A673 (cell line): ENCODE measurements at regions not wholly inside any gene's neighbourhood (a gene's known extent, or its start where the extent isn't known, plus 50 kb on each side); places are given as distances from the start of the nearest gene placed in this dataset.

Experiments used
- BruUV-seq: library from RNA; stranded (reverse); fragments of 400-500 nt; replicated peaks from 2 replicates; lab custom pipeline; 2021; lab: Mats Ljungman, UMichigan
- CTCF ChIA-PET: fragments of 300-600 bp; sonication (Branson Sonifier 250); formaldehyde crosslinking; loops from one replicate; lab custom pipeline; 2022; ENCODE audit warnings: antibody characterized with exemption; lab: Charles Lee
- POLR2A ChIA-PET: fragments of 300-600 bp; sonication (Branson Sonifier 250); formaldehyde crosslinking; loops from one replicate; lab custom pipeline; 2022; ENCODE audit warnings: antibody characterized with exemption; ENCODE audit not compliant: low non-redundant PET; lab: Charles Lee
- DNase-seq: peaks from one replicate; pipeline ENCODE4 v3.0.0-alpha.2; 2015; ENCODE audit warnings: low spot score
- H3K27ac ChIP-seq: fragments of 200-600 bp; sonication (generic); 2 replicates; pipeline ENCODE4 v1.5.1; 2016; ENCODE audit warnings: mixed run types, low read depth, mild to moderate bottlenecking, mixed read lengths, antibody characterized with exemption, low read length; ENCODE audit not compliant: poor library complexity, severe bottlenecking
- H3K27me3 ChIP-seq: fragments of 200-600 bp; sonication (generic); replicated peaks from 2 replicates; pipeline ENCODE4 v1.6.1; 2017; ENCODE audit warnings: mixed run types, low read depth, mild to moderate bottlenecking, mixed read lengths, antibody characterized with exemption, low read length; ENCODE audit not compliant: insufficient read depth, poor library complexity
- H3K36me3 ChIP-seq: fragments of 200-600 bp; sonication (generic); 2 replicates; pipeline ENCODE4 v1.6.1; 2016; ENCODE audit warnings: mixed run types, mild to moderate bottlenecking, mixed read lengths, antibody characterized with exemption, low read length; ENCODE audit not compliant: insufficient read depth, poor library complexity, severe bottlenecking
- H3K4me1 ChIP-seq: fragments of 200-600 bp; sonication (generic); 2 replicates; pipeline ENCODE4 v1.6.1; 2017; ENCODE audit warnings: mixed run types, mild to moderate bottlenecking, mixed read lengths, antibody characterized with exemption, low read length; ENCODE audit not compliant: insufficient read depth, poor library complexity, severe bottlenecking
- H3K4me3 ChIP-seq: fragments of 200-600 bp; sonication (generic); 2 replicates; pipeline ENCODE4 v1.5.1; 2016; ENCODE audit warnings: low read depth, mixed run types, mild to moderate bottlenecking, mixed read lengths, low read length; ENCODE audit not compliant: poor library complexity, severe bottlenecking
- H3K9me3 ChIP-seq: fragments of 200-600 bp; sonication (generic); 2 replicates; pipeline ENCODE4 v1.6.1; 2016; ENCODE audit warnings: mixed run types, low read depth, mild to moderate bottlenecking, mixed read lengths, antibody characterized with exemption, low read length; ENCODE audit not compliant: poor library complexity, severe bottlenecking
- CTCF ChIP-seq: fragments of 300-800, 200-600 bp; sonication (generic); conservative IDR thresholded peaks from 2 replicates; pipeline ENCODE4 v1.5.1; 2017; ENCODE audit warnings: low read depth, mild to moderate bottlenecking, antibody characterized with exemption, low read length, moderate library complexity, mixed read lengths
- EZH2 ChIP-seq: fragments of 200-600 bp; sonication (generic); IDR thresholded peaks from 2 replicates; pipeline ENCODE4 v1.6.1; 2017; ENCODE audit warnings: borderline replicate concordance, low read depth, mild to moderate bottlenecking, mixed read lengths, antibody characterized with exemption, low read length; ENCODE audit not compliant: poor library complexity, severe bottlenecking
- intact Hi-C: fragments of 100-400 bp; cut with micrococcal nuclease; formaldehyde crosslinking; loops from one replicate; pipeline ENCODE4 v1.10.0; 2022; ENCODE audit not compliant: unreplicated experiment

GRCh38 chr12:68094195-68094594, 65.3 kb downstream of the IFNG start:
- ChIA-PET POLR2A (no interaction called here), CTCF (no interaction called here)
- TF ChIP-seq EZH2 (no peak), CTCF (no peak)
- Histone ChIP-seq H3K27me3 (no peaks in the 10 kb centered on the region), H3K27ac (no peak overlapping the region), H3K36me3 (no peaks in the 10 kb centered on the region), H3K9me3 (peaks cover 7% of the 10 kb centered on the region), H3K4me3 (no peak overlapping the region), H3K4me1 (no peaks in the 10 kb centered on the region)
- DNase-seq, result no peak
- BruUV-seq, result no TSS peak
- intact Hi-C loops, result no loop called here

- BruUV-seq, result no TSS peak
- CTCF ChIA-PET, result no interaction called here
- H3K9me3 ChIP-seq, result peaks cover 8% of the 10 kb centered on the region
- TF ChIP-seq EZH2 (no peak), CTCF (no peak)
- no peaks in the 10 kb centered on the region for H3K4me1 ChIP-seq
- no peak overlapping the region for H3K27ac ChIP-seq
- DNase-seq, result no peak
- no peaks in the 10 kb centered on the region for H3K36me3 ChIP-seq
- POLR2A ChIA-PET, result no interaction called here
- H3K4me3 ChIP-seq, result no peak overlapping the region
- intact Hi-C loops, result no loop called here
- no peaks in the 10 kb centered on the region for H3K27me3 ChIP-seq
Measured at GRCh38 chr12:68092976-68093375, 66.6 kb downstream of the IFNG start.

GRCh38 chr12:68089101-68089500, 70.4 kb downstream of the IFNG start:
- Histone ChIP-seq H3K27me3 (no peaks in the 10 kb centered on the region), H3K4me1 (no peaks in the 10 kb centered on the region), H3K36me3 (no peaks in the 10 kb centered on the region), H3K4me3 (no peak overlapping the region), H3K9me3 (peaks cover 8% of the 10 kb centered on the region), H3K27ac (no peak overlapping the region)
- intact Hi-C loops, result no loop called here
- no TSS peak for BruUV-seq
- ChIA-PET POLR2A (interaction anchor here (0.7 kb wide), 1 partner anchor 47 kb away, joined by 3 read pairs; no protein-coding TSS in a partner anchor), CTCF (interaction anchor here (0.6 kb wide), 1 partner anchor 733 kb away, joined by 5 read pairs; no protein-coding TSS in a partner anchor)
- no peak for DNase-seq
- TF ChIP-seq CTCF (no peak), EZH2 (no peak)
